GM12878 (cell line): ENCODE measurements at regions not wholly inside any gene's neighbourhood (a gene's known extent, or its start where the extent isn't known, plus 50 kb on each side); places are given as distances from the start of the nearest gene placed in this dataset.

Source experiments
- ATAC-seq: fragments of 200-7000 bp; cut with Tn5 transposase; 3 replicates; pipeline ENCODE4 v1.9.1; 2020; ENCODE audit warnings: mild to moderate bottlenecking, moderate library complexity
- BruUV-seq: library from RNA; stranded (reverse); fragments of 400-500 nt; replicated peaks from 2 replicates; lab custom pipeline; 2021; lab: Mats Ljungman, UMichigan
- CTCF ChIA-PET: fragments of 300-600 bp; sonication (Branson Sonifier 250); formaldehyde crosslinking; extraction: SDS; loops from one replicate; lab custom pipeline; 2021; ENCODE audit warnings: inconsistent platforms; lab: Yijun Ruan, JAX
- POLR2A ChIA-PET: fragments of 350-600 bp; formaldehyde crosslinking; extraction: SDS; loops from one replicate; lab custom pipeline; 2021; ENCODE audit warnings: inconsistent platforms; lab: Charles Lee
- RAD21 ChIA-PET: fragments of 300-600 bp; sonication (Branson Sonifier 250); formaldehyde crosslinking; loops from one replicate; lab custom pipeline; 2023; ENCODE audit warnings: antibody characterized with exemption; ENCODE audit not compliant: unreplicated experiment; lab: Charles Lee
- SMC1A ChIA-PET: fragments of 300-600 bp; sonication (Branson Sonifier 250); formaldehyde crosslinking; loops from one replicate; lab custom pipeline; 2023; ENCODE audit not compliant: unreplicated experiment, uncharacterized antibody; lab: Charles Lee
- DNase-seq: peaks from one replicate; pipeline ENCODE4 v3.0.0-alpha.2; 2011; ENCODE audit warnings: low read depth, low spot score
- FAIRE-seq: peaks from 3 replicates; lab custom pipeline; 2011; peaks lifted over from hg19 to GRCh38; lab: Jason Lieb, UNC
- H2AFZ ChIP-seq: 2 replicates; pipeline ENCODE4 v1.6.0; 2011; ENCODE audit warnings: low read depth, low read length, control low read depth; ENCODE audit not compliant: control insufficient read depth
- H3K27ac ChIP-seq: 2 replicates; pipeline ENCODE4 v1.5.1; 2011; ENCODE audit warnings: control low read depth; ENCODE audit not compliant: control insufficient read depth, insufficient read depth
- H3K27me3 ChIP-seq, 2 experiments: replicated peaks in 1 of 2; 2 replicates each; pipeline versions ENCODE4 v1.6.0 to v1.6.1; 2011; ENCODE audit warnings: low read length in 1 of 2; ENCODE audit not compliant: control insufficient read depth in 2 of 2, insufficient read depth in 2 of 2
- H3K36me3 ChIP-seq, 2 experiments: 2 replicates each; pipeline ENCODE4 v1.5.1; 2011; ENCODE audit warnings: low read length in 1 of 2; ENCODE audit not compliant: control insufficient read depth in 2 of 2, insufficient read depth in 2 of 2
- H3K4me1 ChIP-seq: 2 replicates; pipeline ENCODE4 v1.6.1; 2011; ENCODE audit warnings: mild to moderate bottlenecking, low read length, moderate library complexity, mixed read lengths; ENCODE audit not compliant: control insufficient read depth, insufficient read depth
- H3K4me2 ChIP-seq: 2 replicates; pipeline ENCODE4 v1.6.0; 2011; ENCODE audit warnings: control low read depth; ENCODE audit not compliant: control insufficient read depth, insufficient read depth
- H3K4me3 ChIP-seq: fragments of 200-600 bp; sonication (generic); 2 replicates; pipeline ENCODE4 v1.5.1; 2016
- H3K79me2 ChIP-seq: 2 replicates; pipeline ENCODE4 v1.6.0; 2011; ENCODE audit warnings: low read length; ENCODE audit not compliant: control insufficient read depth, insufficient read depth
- H3K9ac ChIP-seq: 2 replicates; pipeline ENCODE4 v1.8.0; 2011; ENCODE audit warnings: low read length, control low read depth, mixed read lengths; ENCODE audit not compliant: control insufficient read depth, insufficient read depth
- H3K9me3 ChIP-seq: replicated peaks from 3 replicates; pipeline ENCODE4 v1.5.1; 2011; ENCODE audit warnings: mild to moderate bottlenecking, low read length; ENCODE audit not compliant: control insufficient read depth, insufficient read depth
- H4K20me1 ChIP-seq: 2 replicates; pipeline ENCODE4 v1.6.0; 2011; ENCODE audit not compliant: control insufficient read depth, insufficient read depth
- CBFB ChIP-seq: IDR thresholded peaks from 2 replicates; pipeline ENCODE4 v1.6.1; 2016; ENCODE audit warnings: antibody characterized with exemption, low read depth
- CBX3 ChIP-seq: fragments of 200-600 bp; sonication (generic); IDR thresholded peaks from 2 replicates; pipeline ENCODE4 v1.6.1; 2016; ENCODE audit warnings: low read depth, borderline replicate concordance
- CUX1 ChIP-seq: IDR thresholded peaks from 2 replicates; pipeline ENCODE4 v1.6.1; 2012; ENCODE audit warnings: improper control_type of control experiment, low read depth, low read length; ENCODE audit not compliant: insufficient replicate concordance
- HDGF ChIP-seq: fragments of 450-650 bp; IDR thresholded peaks from 2 replicates; pipeline ENCODE4 v1.6.1; 2016; ENCODE audit warnings: antibody characterized with exemption
- LARP7 ChIP-seq: fragments of 450-650 bp; IDR thresholded peaks from 2 replicates; pipeline ENCODE4 v1.6.1; 2017; ENCODE audit warnings: mild to moderate bottlenecking
- MLLT1 ChIP-seq: fragments of 450-650 bp; IDR thresholded peaks from 2 replicates; pipeline ENCODE4 v1.6.1; 2016; ENCODE audit warnings: mild to moderate bottlenecking
- NR2C1 ChIP-seq: fragments of 450-650 bp; IDR thresholded peaks from 2 replicates; pipeline ENCODE4 v1.6.1; 2017; ENCODE audit warnings: antibody characterized with exemption, mild to moderate bottlenecking, moderate library complexity
- RELA ChIP-seq: fragments of 450-650 bp; IDR thresholded peaks from 2 replicates; pipeline ENCODE4 v1.8.0; 2014; ENCODE audit warnings: borderline replicate concordance; ENCODE audit not compliant: partially characterized antibody
- RELB ChIP-seq: fragments of 450-650 bp; IDR thresholded peaks from 2 replicates; pipeline ENCODE4 v1.6.1; 2017; ENCODE audit warnings: low read depth, mild to moderate bottlenecking, moderate library complexity
- SIN3A ChIP-seq: IDR thresholded peaks from 2 replicates; pipeline ENCODE4 v1.6.1; 2012; ENCODE audit warnings: low read depth, low read length, improper control_type of control experiment
- STAT3 ChIP-seq: IDR thresholded peaks from 2 replicates; pipeline ENCODE4 v1.6.1; 2011; ENCODE audit warnings: low read depth, low read length, improper control_type of control experiment
- ZBTB11 ChIP-seq: fragments of 450-650 bp; formaldehyde crosslinking; IDR thresholded peaks from 2 replicates; pipeline ENCODE4 v1.5.0; 2022; ENCODE audit warnings: mild to moderate bottlenecking, missing genetic modification characterization
- WGBS: methylation state at CpG from one replicate; pipeline ENCODE4 v1.1.6; 2016; ENCODE audit warnings: low lambda C conversion rate; ENCODE audit not compliant: insufficient replicate concordance, insufficient coverage; ENCODE audit errors: missing lambda C conversion rate; 5-methylcytosine and 5-hydroxymethylcytosine counted together
- in situ Hi-C: fragments of 300-500 bp; cut with MboI; formaldehyde crosslinking; loops from 9 replicates; pipeline ENCODE4 v1.14.3; 2018; ENCODE audit warnings: mixed read lengths
- intact Hi-C: fragments of 100-400 bp; cut with micrococcal nuclease; formaldehyde crosslinking; loops from one replicate; pipeline ENCODE4 v1.14.2; 2022; ENCODE audit not compliant: unreplicated experiment

- H3K9me3 ChIP-seq = no peaks in the 10 kb centered on the region
- H3K36me3 ChIP-seq = no peaks in the 10 kb centered on the region
- H3K4me3 ChIP-seq = no peak overlapping the region
- H3K4me1 ChIP-seq = no peaks in the 10 kb centered on the region
- no peak for FAIRE-seq
- WGBS = 6% methylated on average over 2 of the region's 2 CpGs
- ChIA-PET RAD21 (no interaction called here), CTCF (no interaction called here), SMC1A (no interaction called here), POLR2A (no interaction called here)
- intact Hi-C loops = no loop called here
- H3K27ac ChIP-seq = no peak overlapping the region
- no peak for ATAC-seq
- H2AFZ ChIP-seq = no peak overlapping the region
- DNase-seq = no peak
- BruUV-seq = no TSS peak
- no peak overlapping the region for H3K9ac ChIP-seq
- no peaks in the 10 kb centered on the region for H3K27me3 ChIP-seq
- in situ Hi-C loops = no loop called here
- no peak overlapping the region for H3K4me2 ChIP-seq
- H4K20me1 ChIP-seq = no peaks in the 10 kb centered on the region
- no peaks in the 10 kb centered on the region for H3K79me2 ChIP-seq
- TF ChIP-seq RELA (no peak), CBX3 (no peak), RELB (no peak), STAT3 (no peak), ZBTB11 (CRISPR knock-in tag) (no peak), HDGF (no peak), CUX1 (no peak), MLLT1 (no peak), LARP7 (no peak), NR2C1 (no peak), SIN3A (no peak), CBFB (no peak)
Observed at GRCh38 chr13:107819071-107819470, 396.3 kb downstream of the LIG4 start.
